Trophoblast cell (in vitro differentiated cells and primary cell): ENCODE measurements at regions not wholly inside any gene's neighbourhood (a gene's known extent, or its start where the extent isn't known, plus 50 kb on each side); places are given as distances from the start of the nearest gene placed in this dataset.

Experiments
- DNase-seq, 2 donors: peaks; one replicate each; pipeline ENCODE4 v3.0.0-alpha.2; 2016
- H2AFZ ChIP-seq: 2 replicates; pipeline ENCODE4 v1.6.1; 2013; ENCODE audit warnings: low read length, moderate library complexity, mild to moderate bottlenecking; ENCODE audit not compliant: insufficient read depth, poor library complexity
- H2AK5ac ChIP-seq: 2 replicates; pipeline ENCODE4 v1.6.1; 2013; ENCODE audit warnings: mild to moderate bottlenecking, low read length
- H2BK120ac ChIP-seq: 2 replicates; pipeline ENCODE4 v1.6.1; 2013; ENCODE audit warnings: low read length, mild to moderate bottlenecking, moderate library complexity; ENCODE audit not compliant: insufficient read depth, poor library complexity
- H2BK12ac ChIP-seq: 2 replicates; pipeline ENCODE4 v1.6.1; 2013; ENCODE audit warnings: mild to moderate bottlenecking, low read length, moderate library complexity
- H2BK5ac ChIP-seq: 2 replicates; pipeline ENCODE4 v1.6.1; 2013; ENCODE audit warnings: low read length, low read depth, moderate library complexity, mild to moderate bottlenecking; ENCODE audit not compliant: poor library complexity
- H3K14ac ChIP-seq: 2 replicates; pipeline ENCODE4 v1.6.1; 2013; ENCODE audit warnings: mild to moderate bottlenecking, low read length
- H3K18ac ChIP-seq: 2 replicates; pipeline ENCODE4 v1.6.1; 2013; ENCODE audit warnings: mild to moderate bottlenecking, low read length
- H3K23ac ChIP-seq: 2 replicates; pipeline ENCODE4 v1.6.1; 2013; ENCODE audit warnings: low read length
- H3K27ac ChIP-seq: 2 replicates; pipeline ENCODE4 v1.5.1; 2013; ENCODE audit warnings: low read depth, mild to moderate bottlenecking, inconsistent platforms, low read length, moderate library complexity
- H3K27me3 ChIP-seq: 2 replicates; pipeline ENCODE4 v1.6.1; 2013; ENCODE audit warnings: inconsistent platforms, mild to moderate bottlenecking, low read length, moderate library complexity; ENCODE audit not compliant: insufficient read depth
- H3K36me3 ChIP-seq, 2 experiments: 1 replicate in 1 of 2; 2 replicates in 1 of 2; pipeline ENCODE4 v1.6.1; 2013; ENCODE audit warnings: low read length in 2 of 2, mild to moderate bottlenecking in 2 of 2, moderate library complexity in 1 of 2; ENCODE audit not compliant: insufficient read depth in 2 of 2, control insufficient read depth in 1 of 2
- H3K4ac ChIP-seq: 2 replicates; pipeline ENCODE4 v1.6.1; 2013; ENCODE audit warnings: low read depth, mild to moderate bottlenecking, low read length, moderate library complexity
- H3K4me1 ChIP-seq, 2 experiments: 1 replicate in 1 of 2; 2 replicates in 1 of 2; pipeline ENCODE4 v1.6.1; 2013; ENCODE audit warnings: low read length in 2 of 2, mild to moderate bottlenecking in 2 of 2, moderate library complexity in 1 of 2; ENCODE audit not compliant: insufficient read depth in 2 of 2, control insufficient read depth in 1 of 2
- H3K4me2 ChIP-seq: 2 replicates; pipeline ENCODE4 v1.6.1; 2013; ENCODE audit warnings: inconsistent platforms, mild to moderate bottlenecking, low read length, moderate library complexity
- H3K4me3 ChIP-seq: 2 replicates; pipeline ENCODE4 v1.5.1; 2013; ENCODE audit warnings: mild to moderate bottlenecking, low read depth, low read length, inconsistent platforms
- H3K79me1 ChIP-seq: one replicate; pipeline ENCODE4 v1.6.1; 2013; ENCODE audit warnings: low read length
- H3K79me2 ChIP-seq: 2 replicates; pipeline ENCODE4 v1.6.1; 2013; ENCODE audit warnings: low read length, mild to moderate bottlenecking; ENCODE audit not compliant: control insufficient read depth, insufficient read depth, poor library complexity
- H3K9ac ChIP-seq: 2 replicates; pipeline ENCODE4 v1.6.1; 2013; ENCODE audit warnings: mild to moderate bottlenecking, low read length
- H3K9me3 ChIP-seq: 2 replicates; pipeline ENCODE4 v1.6.1; 2013; ENCODE audit warnings: low read depth, mild to moderate bottlenecking, control low read depth, inconsistent platforms, low read length; ENCODE audit not compliant: insufficient read depth
- H4K12ac ChIP-seq: 2 replicates; pipeline ENCODE4 v1.6.1; 2013; ENCODE audit warnings: low read depth, mild to moderate bottlenecking, low read length, moderate library complexity
- H4K8ac ChIP-seq: 2 replicates; pipeline ENCODE4 v1.6.1; 2013; ENCODE audit warnings: low read depth, mild to moderate bottlenecking, low read length, moderate library complexity
- H4K91ac ChIP-seq: one replicate; pipeline ENCODE4 v1.6.1; 2013; ENCODE audit warnings: low read depth, mild to moderate bottlenecking, low read length, moderate library complexity
- WGBS: extraction: QIAGEN DNeasy Blood & Tissue Kit; methylation state at CpG from one replicate; pipeline ENCODE4 v1.1.7; 2013; ENCODE audit warnings: missing lambda C conversion rate; ENCODE audit not compliant: insufficient read length, insufficient coverage; ENCODE audit errors: extremely low coverage; 5-methylcytosine and 5-hydroxymethylcytosine counted together

- no peaks in the 10 kb centered on the region for H3K27me3 ChIP-seq
- H3K27ac ChIP-seq: peak overlapping the region; percentile 67
- H3K9ac ChIP-seq: no peak overlapping the region
- no peak for DNase-seq
- no peaks in the 10 kb centered on the region for H3K79me2 ChIP-seq
- peaks cover 0 to 1% of the 10 kb centered on the region in 2 experiments for H3K36me3 ChIP-seq
- H3K4me2 ChIP-seq: peak overlapping the region; percentile 3
- no peak overlapping the region for H4K12ac ChIP-seq
- H3K23ac ChIP-seq: no peak overlapping the region
- H3K79me1 ChIP-seq: peaks cover 7% of the 10 kb centered on the region
- no peak overlapping the region for H3K18ac ChIP-seq
- H3K4me1 ChIP-seq: peaks cover 10 to 12% of the 10 kb centered on the region in 2 experiments
- H4K8ac ChIP-seq: peak overlapping the region; percentile 21
- H2BK12ac ChIP-seq: peak overlapping the region; percentile 82
- H2AFZ ChIP-seq: no peak overlapping the region
- no peak overlapping the region for H3K4ac ChIP-seq
- no CpG with 5 or more reads among the region's 7 CpGs for WGBS
- H3K14ac ChIP-seq: peak overlapping the region; percentile 35
- peak overlapping the region; percentile 20 for H4K91ac ChIP-seq
- H3K9me3 ChIP-seq: peaks cover 3% of the 10 kb centered on the region
- no peak overlapping the region for H2BK120ac ChIP-seq
- no peak overlapping the region for H3K4me3 ChIP-seq
- peak overlapping the region; percentile 50 for H2BK5ac ChIP-seq
- no peak overlapping the region for H2AK5ac ChIP-seq
Measured at GRCh38 chr6:149234051-149234962, 83.2 kb upstream of the TAB2 start.

- no CpG with 5 or more reads among the region's 3 CpGs for WGBS
- no peak overlapping the region for H3K4ac ChIP-seq
Measured at GRCh38 chr6:149235130-149235561, 82.4 kb upstream of the TAB2 start.

GRCh38 chr6:149236589-149236988 is 80.9 kb upstream of the TAB2 start:
- Histone ChIP-seq H3K23ac (no peak overlapping the region), H2AFZ (no peak overlapping the region), H2BK12ac (no peak overlapping the region), H2BK120ac (no peak overlapping the region), H3K18ac (no peak overlapping the region), H3K79me2 (no peaks in the 10 kb centered on the region), H3K36me3 (peaks cover 0 to 1% of the 10 kb centered on the region in 2 experiments), H3K79me1 (peaks cover 7% of the 10 kb centered on the region), H4K8ac (no peak overlapping the region), H4K12ac (no peak overlapping the region), H3K27ac (no peak overlapping the region), H4K91ac (no peak overlapping the region), H3K27me3 (no peaks in the 10 kb centered on the region), H3K4ac (no peak overlapping the region), H3K14ac (no peak overlapping the region), H3K4me1 (peaks cover 10 to 12% of the 10 kb centered on the region in 2 experiments), H3K4me3 (no peak overlapping the region), H2AK5ac (no peak overlapping the region), H3K9ac (no peak overlapping the region), H2BK5ac (no peak overlapping the region), H3K9me3 (peaks cover 10% of the 10 kb centered on the region), H3K4me2 (no peak overlapping the region)
- DNase-seq: no peak

More at GRCh38 chr6:149235130-149235561, 82.4 kb upstream of the TAB2 start:
- Histone ChIP-seq H2AFZ (no peak overlapping the region), H4K12ac (no peak overlapping the region), H4K8ac (no peak overlapping the region), H3K27ac (no peak overlapping the region), H3K27me3 (no peaks in the 10 kb centered on the region), H3K9me3 (peaks cover 9% of the 10 kb centered on the region), H3K36me3 (peaks cover 0 to 1% of the 10 kb centered on the region in 2 experiments), H3K79me2 (no peaks in the 10 kb centered on the region), H3K18ac (no peak overlapping the region), H2BK12ac (no peak overlapping the region), H3K4me3 (no peak overlapping the region), H3K23ac (no peak overlapping the region), H3K79me1 (peaks cover 7% of the 10 kb centered on the region), H3K4me1 (peaks cover 10 to 12% of the 10 kb centered on the region in 2 experiments), H3K4me2 (no peak overlapping the region), H3K14ac (no peak overlapping the region), H2BK5ac (no peak overlapping the region), H3K9ac (no peak overlapping the region), H2AK5ac (no peak overlapping the region), H2BK120ac (no peak overlapping the region), H4K91ac (no peak overlapping the region)
- DNase-seq: peak in 1 of 2 donors; percentile 25

- no peaks in the 10 kb centered on the region for H3K79me2 ChIP-seq
- no peak overlapping the region for H4K12ac ChIP-seq
- H3K27me3 ChIP-seq: no peaks in the 10 kb centered on the region
- no peak overlapping the region for H2BK120ac ChIP-seq
- no peak overlapping the region for H3K27ac ChIP-seq
- no CpG with 5 or more reads among the region's 6 CpGs for WGBS
- H3K23ac ChIP-seq: no peak overlapping the region
- H3K14ac ChIP-seq: no peak overlapping the region
- H4K91ac ChIP-seq: no peak overlapping the region
- no peak overlapping the region for H3K9ac ChIP-seq
- no peak overlapping the region for H2AFZ ChIP-seq
- peaks cover 10 to 12% of the 10 kb centered on the region in 2 experiments for H3K4me1 ChIP-seq
- H3K79me1 ChIP-seq: peaks cover 7% of the 10 kb centered on the region
- no peak for DNase-seq
- no peak overlapping the region for H3K18ac ChIP-seq
- H3K9me3 ChIP-seq: peaks cover 10% of the 10 kb centered on the region
- no peak overlapping the region for H3K4me3 ChIP-seq
- no peak overlapping the region for H2BK5ac ChIP-seq
- no peak overlapping the region for H3K4me2 ChIP-seq
- H3K36me3 ChIP-seq: peaks cover 0 to 1% of the 10 kb centered on the region in 2 experiments
- H2AK5ac ChIP-seq: peak overlapping the region; percentile 39
- H2BK12ac ChIP-seq: no peak overlapping the region
- H4K8ac ChIP-seq: no peak overlapping the region
- no peak overlapping the region for H3K4ac ChIP-seq
Measured at GRCh38 chr6:149237464-149237863, 80.0 kb upstream of the TAB2 start.
